Endodermal cell (in vitro differentiated cells): ENCODE measurements at regions not wholly inside any gene's neighbourhood (a gene's known extent, or its start where the extent isn't known, plus 50 kb on each side); places are given as distances from the start of the nearest gene placed in this dataset.

ENCODE experiments used
- DNase-seq: peaks from one replicate; pipeline ENCODE4 v3.0.0-alpha.2; 2017
- H3K27ac ChIP-seq: 2 replicates; pipeline ENCODE4 v1.5.1; 2013; ENCODE audit warnings: mild to moderate bottlenecking, low read depth, low read length, moderate library complexity
- H3K27me3 ChIP-seq: 2 replicates; pipeline ENCODE4 v1.6.1; 2013; ENCODE audit warnings: mild to moderate bottlenecking, low read length, moderate library complexity; ENCODE audit not compliant: insufficient read depth, control insufficient read depth, poor library complexity, severe bottlenecking
- H3K36me3 ChIP-seq: 2 replicates; pipeline ENCODE4 v1.7.0; 2013; ENCODE audit warnings: mild to moderate bottlenecking, low read length, moderate library complexity; ENCODE audit not compliant: control insufficient read depth, insufficient read depth
- H3K4me1 ChIP-seq: one replicate; pipeline ENCODE4 v1.7.0; 2013; ENCODE audit warnings: low read length; ENCODE audit not compliant: control insufficient read depth, insufficient read depth
- H3K4me3 ChIP-seq: 2 replicates; pipeline ENCODE4 v1.5.1; 2013; ENCODE audit warnings: mild to moderate bottlenecking, low read length, moderate library complexity
- H3K9ac ChIP-seq: 2 replicates; pipeline ENCODE4 v1.6.1; 2013; ENCODE audit warnings: mild to moderate bottlenecking, low read length, moderate library complexity; ENCODE audit not compliant: poor library complexity, severe bottlenecking; ENCODE audit errors: extremely low read depth
- H3K9me3 ChIP-seq: 2 replicates; pipeline ENCODE4 v1.6.1; 2013; ENCODE audit warnings: mild to moderate bottlenecking, low read length, moderate library complexity; ENCODE audit not compliant: control insufficient read depth
- H3K27ac Mint-ChIP-seq: 2 replicates; pipeline ENCODE4 v1.8.0; 2020; ENCODE audit warnings: mixed read lengths
- H3K27me3 Mint-ChIP-seq: 2 replicates; pipeline ENCODE4 v1.8.0; 2021; ENCODE audit warnings: mild to moderate bottlenecking, mixed read lengths; ENCODE audit not compliant: insufficient read depth
- H3K36me3 Mint-ChIP-seq: 2 replicates; pipeline ENCODE4 v1.8.0; 2020; ENCODE audit warnings: low read depth, mixed read lengths
- H3K4me1 Mint-ChIP-seq: 2 replicates; pipeline ENCODE4 v1.8.0; 2020; ENCODE audit warnings: mixed read lengths
- H3K4me3 Mint-ChIP-seq: 2 replicates; pipeline ENCODE4 v1.8.0; 2020; ENCODE audit warnings: mild to moderate bottlenecking, moderate library complexity, mixed read lengths
- H3K9me3 Mint-ChIP-seq: 2 replicates; pipeline ENCODE4 v1.8.0; 2020; ENCODE audit warnings: mild to moderate bottlenecking, mixed read lengths
- CTCF ChIP-seq: fragments of 200-600 bp; sonication (generic); conservative IDR thresholded peaks from 2 replicates; pipeline ENCODE4 v1.5.0; 2021; ENCODE audit warnings: antibody characterized with exemption, mild to moderate bottlenecking
- WGBS, 2 experiments: methylation state at CpG; one replicate each; pipeline versions ENCODE4 v1.1.5 to v1.1.7; 2013; ENCODE audit warnings: missing lambda C conversion rate in 2 of 2, mixed read lengths in 1 of 2; ENCODE audit not compliant: insufficient coverage in 1 of 2, insufficient read length in 1 of 2; 5-methylcytosine and 5-hydroxymethylcytosine counted together

DNA sequence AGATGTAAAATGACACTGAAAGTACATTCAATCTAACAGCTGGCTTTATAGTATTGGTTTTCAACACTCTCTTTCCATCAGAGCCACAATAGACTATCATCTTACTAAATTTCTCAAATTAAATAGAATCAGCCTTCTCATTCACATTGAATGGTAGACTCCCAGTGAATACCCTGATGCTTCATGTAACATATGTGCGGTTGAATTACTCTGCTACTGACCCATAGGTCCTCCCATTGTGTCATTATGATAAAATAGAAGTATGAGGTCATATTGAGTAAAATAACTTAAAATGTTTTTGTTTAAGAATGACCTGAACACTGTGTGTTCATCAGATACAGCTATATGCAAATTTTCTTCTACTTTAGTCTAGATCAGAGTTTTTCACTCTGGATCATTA, 75.9 kb upstream of the ADAMTSL1 start:
- no peaks in the 10 kb centered on the region for H3K36me3 ChIP-seq
- H3K4me3 Mint-ChIP-seq = no peak overlapping the region
- DNase-seq = no peak
- H3K27me3 ChIP-seq = no peaks in the 10 kb centered on the region
- no peaks in the 10 kb centered on the region for H3K9me3 ChIP-seq
- no peaks in the 10 kb centered on the region for H3K36me3 Mint-ChIP-seq
- no peaks in the 10 kb centered on the region for H3K9me3 Mint-ChIP-seq
- no peak overlapping the region for H3K9ac ChIP-seq
- H3K27ac ChIP-seq = no peak overlapping the region
- peaks cover 8% of the 10 kb centered on the region for H3K4me1 ChIP-seq
- no peaks in the 10 kb centered on the region for H3K27me3 Mint-ChIP-seq
- TF ChIP-seq CTCF = no peak
- WGBS, 2 experiments = 93% methylated on average over 1 of the region's 1 CpG; no CpG with 5 or more reads in 1 of the 2 experiments
- H3K4me3 ChIP-seq = no peak overlapping the region
- no peak overlapping the region for H3K27ac Mint-ChIP-seq
- H3K4me1 Mint-ChIP-seq = peaks cover 9% of the 10 kb centered on the region

- Histone ChIP-seq H3K9me3 (no peaks in the 10 kb centered on the region), H3K27me3 (no peaks in the 10 kb centered on the region), H3K36me3 (no peaks in the 10 kb centered on the region), H3K9ac (no peak overlapping the region), H3K27ac (no peak overlapping the region), H3K4me3 (no peak overlapping the region), H3K4me1 (no peaks in the 10 kb centered on the region)
- WGBS, 2 experiments = 88 to 90% methylated on average over 3 of the region's 3 CpGs
- Mint-ChIP-seq H3K4me1 (no peaks in the 10 kb centered on the region), H3K27me3 (no peaks in the 10 kb centered on the region), H3K4me3 (no peak overlapping the region), H3K9me3 (no peaks in the 10 kb centered on the region), H3K27ac (no peak overlapping the region), H3K36me3 (no peaks in the 10 kb centered on the region)
- no peak for TF ChIP-seq CTCF
- no peak for DNase-seq
These were observed 69.4 kb upstream of the ADAMTSL1 start for GRCh38 chr9:18404434-18405029.

DNA sequence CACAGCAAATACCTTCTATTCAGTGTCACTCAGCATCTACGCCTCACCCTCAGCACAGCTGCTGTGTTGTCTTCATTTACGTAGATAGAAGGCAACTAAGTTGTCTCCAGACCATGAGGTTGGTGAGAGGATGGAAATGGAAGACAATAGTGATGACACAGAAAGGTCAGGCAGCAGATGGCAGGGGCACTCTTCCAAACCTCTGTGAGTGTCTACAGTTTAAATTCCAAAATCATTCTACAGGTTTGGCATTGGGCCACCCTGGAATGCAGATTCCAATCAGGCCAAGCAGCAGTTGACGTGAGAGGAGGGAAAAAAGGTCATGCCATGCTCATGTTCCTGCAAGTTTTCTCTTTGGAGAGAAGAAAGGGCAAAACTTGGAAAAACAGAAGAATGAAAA, 68.7 kb upstream of the ADAMTSL1 start:
- Histone ChIP-seq H3K4me1 (no peaks in the 10 kb centered on the region), H3K9ac (no peak overlapping the region), H3K27ac (no peak overlapping the region), H3K9me3 (no peaks in the 10 kb centered on the region), H3K36me3 (no peaks in the 10 kb centered on the region), H3K27me3 (no peaks in the 10 kb centered on the region), H3K4me3 (no peak overlapping the region)
- Mint-ChIP-seq H3K9me3 (no peaks in the 10 kb centered on the region), H3K27me3 (no peaks in the 10 kb centered on the region), H3K4me3 (no peak overlapping the region), H3K27ac (no peak overlapping the region), H3K4me1 (no peaks in the 10 kb centered on the region), H3K36me3 (no peaks in the 10 kb centered on the region)
- TF ChIP-seq CTCF = no peak
- 94 to 100% methylated on average over 1 to 3 of the region's 3 CpGs for WGBS, 2 experiments
- DNase-seq = no peak
